H9 (cell line): ENCODE measurements at regions not wholly inside any gene's neighbourhood (a gene's known extent, or its start where the extent isn't known, plus 50 kb on each side); places are given as distances from the start of the nearest gene placed in this dataset.

Source experiments
- DNase-seq: peaks from one replicate; pipeline ENCODE4 v3.0.0-alpha.2; 2017
- H2AFZ ChIP-seq: one replicate; pipeline ENCODE4 v1.6.1; 2013; ENCODE audit warnings: mild to moderate bottlenecking, low read length, control low read depth, moderate library complexity
- H2AK5ac ChIP-seq: 2 replicates; pipeline ENCODE4 v1.6.1; 2013; ENCODE audit warnings: low read length, control low read depth, mixed read lengths; ENCODE audit not compliant: insufficient read length
- H2BK120ac ChIP-seq: one replicate; pipeline ENCODE4 v1.6.1; 2013; ENCODE audit warnings: low read depth, mild to moderate bottlenecking, low read length, control low read depth, inconsistent platforms; ENCODE audit not compliant: poor library complexity, severe bottlenecking
- H2BK12ac ChIP-seq: 2 replicates; pipeline ENCODE4 v1.6.1; 2013; ENCODE audit warnings: low read length, control low read depth, mixed read lengths, low read depth; ENCODE audit not compliant: insufficient read length
- H2BK15ac ChIP-seq: 2 replicates; pipeline ENCODE4 v1.6.1; 2013; ENCODE audit warnings: low read depth, low read length, control low read depth
- H2BK20ac ChIP-seq: one replicate; pipeline ENCODE4 v1.6.1; 2013; ENCODE audit warnings: low read depth, mild to moderate bottlenecking, low read length, control low read depth, inconsistent platforms; ENCODE audit not compliant: poor library complexity, severe bottlenecking
- H2BK5ac ChIP-seq: 2 replicates; pipeline ENCODE4 v1.6.1; 2013; ENCODE audit warnings: low read length, control low read depth, mixed read lengths; ENCODE audit not compliant: insufficient read length
- H3K14ac ChIP-seq: 2 replicates; pipeline ENCODE4 v1.6.1; 2013; ENCODE audit warnings: low read length, control low read depth; ENCODE audit not compliant: insufficient read depth
- H3K18ac ChIP-seq: 2 replicates; pipeline ENCODE4 v1.6.1; 2013; ENCODE audit warnings: low read depth, mild to moderate bottlenecking, mixed read lengths, low read length, control low read depth; ENCODE audit not compliant: insufficient read length
- H3K23ac ChIP-seq: 2 replicates; pipeline ENCODE4 v1.6.1; 2013; ENCODE audit warnings: low read length, control low read depth, mixed read lengths, low read depth; ENCODE audit not compliant: insufficient read length
- H3K23me2 ChIP-seq: 2 replicates; pipeline ENCODE4 v1.6.1; 2013; ENCODE audit warnings: low read depth, mild to moderate bottlenecking, mixed read lengths, low read length, control low read depth; ENCODE audit not compliant: insufficient read length, poor library complexity, severe bottlenecking
- H3K27ac ChIP-seq: 2 replicates; pipeline ENCODE4 v1.5.1; 2013; ENCODE audit warnings: low read length, control low read depth, mixed read lengths, low read depth; ENCODE audit not compliant: insufficient read length
- H3K27me3 ChIP-seq: 2 replicates; pipeline ENCODE4 v1.6.1; 2013; ENCODE audit warnings: low read length, control low read depth, inconsistent platforms; ENCODE audit not compliant: insufficient read depth
- H3K4ac ChIP-seq: 2 replicates; pipeline ENCODE4 v1.6.1; 2013; ENCODE audit warnings: low read depth, mild to moderate bottlenecking, control low read depth, inconsistent platforms, low read length, moderate library complexity
- H3K4me1 ChIP-seq: 2 replicates; pipeline ENCODE4 v1.6.1; 2013; ENCODE audit warnings: low read length, control low read depth, inconsistent platforms; ENCODE audit not compliant: insufficient read depth
- H3K4me2 ChIP-seq: 2 replicates; pipeline ENCODE4 v1.6.1; 2013; ENCODE audit warnings: low read length, control low read depth, mixed read lengths; ENCODE audit not compliant: insufficient read length, insufficient read depth
- H3K56ac ChIP-seq: 2 replicates; pipeline ENCODE4 v1.6.1; 2013; ENCODE audit warnings: low read depth, mild to moderate bottlenecking, mixed read lengths, low read length, control low read depth; ENCODE audit not compliant: insufficient read length
- H3K79me1 ChIP-seq: 2 replicates; pipeline ENCODE4 v1.6.1; 2013; ENCODE audit warnings: low read depth, mild to moderate bottlenecking, moderate library complexity, low read length, control low read depth, inconsistent platforms; ENCODE audit not compliant: insufficient read depth, poor library complexity, severe bottlenecking
- H3K79me2 ChIP-seq: 2 replicates; pipeline ENCODE4 v1.6.1; 2013; ENCODE audit warnings: low read length, control low read depth, inconsistent platforms; ENCODE audit not compliant: insufficient read depth
- H3K9ac ChIP-seq: 2 replicates; pipeline ENCODE4 v1.6.1; 2013; ENCODE audit warnings: low read length, control low read depth, mixed read lengths; ENCODE audit not compliant: insufficient read length; ENCODE audit errors: extremely low read depth
- H3K9me3 ChIP-seq: one replicate; pipeline ENCODE4 v1.6.1; 2013; ENCODE audit warnings: low read depth, low read length, inconsistent platforms; ENCODE audit not compliant: control insufficient read depth
- H3T11ph ChIP-seq: one replicate; pipeline ENCODE4 v1.6.1; 2013; ENCODE audit warnings: mild to moderate bottlenecking, low read length, control low read depth, inconsistent platforms
- H4K20me1 ChIP-seq: one replicate; pipeline ENCODE4 v1.6.1; 2013; ENCODE audit not compliant: control insufficient read depth, insufficient read length, insufficient read depth
- H4K5ac ChIP-seq: 2 replicates; pipeline ENCODE4 v1.6.1; 2013; ENCODE audit warnings: low read depth, mild to moderate bottlenecking, mixed read lengths, low read length, control low read depth; ENCODE audit not compliant: insufficient read length
- H4K8ac ChIP-seq: replicated peaks from 2 replicates; pipeline ENCODE4 v1.6.1; 2013; ENCODE audit warnings: low read length, control low read depth, mixed read lengths, low read depth; ENCODE audit not compliant: insufficient read length
- H4K91ac ChIP-seq: 2 replicates; pipeline ENCODE4 v1.6.1; 2013; ENCODE audit warnings: low read depth, mild to moderate bottlenecking, moderate library complexity, mixed read lengths, low read length, control low read depth; ENCODE audit not compliant: insufficient read length
- H3K27ac Mint-ChIP-seq, 3 experiments: 2 replicates in 2 of 3; 3 replicates in 1 of 3; pipeline ENCODE4 v1.8.0; 2020 to 2021; ENCODE audit warnings: mixed read lengths in 3 of 3, mild to moderate bottlenecking in 1 of 3, moderate library complexity in 1 of 3
- H3K27me3 Mint-ChIP-seq: 2 replicates; pipeline ENCODE4 v1.8.0; 2021; ENCODE audit warnings: low read depth, mild to moderate bottlenecking, moderate library complexity, mixed read lengths
- H3K36me3 Mint-ChIP-seq, 3 experiments: 2 replicates in 2 of 3; 3 replicates in 1 of 3; pipeline ENCODE4 v1.8.0; 2020 to 2021; ENCODE audit warnings: low read depth in 3 of 3, mixed read lengths in 3 of 3; ENCODE audit not compliant: insufficient read depth in 1 of 3
- H3K4me1 Mint-ChIP-seq, 2 experiments: 2 replicates each; pipeline ENCODE4 v1.8.0; 2020; ENCODE audit warnings: mixed read lengths in 2 of 2
- H3K4me3 Mint-ChIP-seq, 2 experiments: 2 replicates in 1 of 2; 3 replicates in 1 of 2; pipeline ENCODE4 v1.8.0; 2020 to 2021; ENCODE audit warnings: mild to moderate bottlenecking in 2 of 2, mixed read lengths in 2 of 2, moderate library complexity in 1 of 2
- H3K9me3 Mint-ChIP-seq, 2 experiments: 2 replicates in 1 of 2; 3 replicates in 1 of 2; pipeline ENCODE4 v1.8.0; 2020; ENCODE audit warnings: mild to moderate bottlenecking in 2 of 2, mixed read lengths in 2 of 2, moderate library complexity in 1 of 2
- CTCF ChIP-seq: fragments of 200-600 bp; sonication (generic); conservative IDR thresholded peaks from 3 replicates; pipeline ENCODE4 v1.8.0; 2021; ENCODE audit warnings: antibody characterized with exemption, mild to moderate bottlenecking
- WGBS: extraction: QIAGEN DNeasy Blood & Tissue Kit; methylation state at CpG from one replicate; pipeline ENCODE4 v1.1.7; 2013; ENCODE audit warnings: missing lambda C conversion rate, low lambda C conversion rate, mixed read lengths; ENCODE audit not compliant: insufficient read length; ENCODE audit errors: extremely low coverage; 5-methylcytosine and 5-hydroxymethylcytosine counted together

- no peak overlapping the region for H3K4me2 ChIP-seq
- no peaks in the 10 kb centered on the region for H4K20me1 ChIP-seq
- WGBS = no CpG with 5 or more reads among the region's 3 CpGs
- H3K4ac ChIP-seq = no peak overlapping the region
- H2BK5ac ChIP-seq = no peak overlapping the region
- H2BK20ac ChIP-seq = no peak overlapping the region
- H2BK15ac ChIP-seq = no peak overlapping the region
- H3K9me3 ChIP-seq = no peaks in the 10 kb centered on the region
- no peak overlapping the region for H2BK12ac ChIP-seq
- no peak overlapping the region for H3K14ac ChIP-seq
- no peak overlapping the region for H3K56ac ChIP-seq
- no peaks in the 10 kb centered on the region for H3K4me1 ChIP-seq
- TF ChIP-seq CTCF = no peak
- no peaks in the 10 kb centered on the region for H3K79me1 ChIP-seq
- H4K91ac ChIP-seq = no peak overlapping the region
- H3K27me3 Mint-ChIP-seq = no peaks in the 10 kb centered on the region
- no peak overlapping the region for H4K5ac ChIP-seq
- no peaks in the 10 kb centered on the region for H3K23me2 ChIP-seq
- H3K27ac Mint-ChIP-seq = no peak overlapping the region
- H4K8ac ChIP-seq = no peak overlapping the region
- no peak for DNase-seq
- H3K36me3 Mint-ChIP-seq = peaks cover 0 to 8% (median 0%) of the 10 kb centered on the region in 3 experiments; a peak in 1 of 7 replicates
- H3K27me3 ChIP-seq = no peaks in the 10 kb centered on the region
- H3K4me3 Mint-ChIP-seq = no peak overlapping the region
- no peak overlapping the region for H3K27ac ChIP-seq
- H2BK120ac ChIP-seq = no peak overlapping the region
- H3K23ac ChIP-seq = no peak overlapping the region
- no peak overlapping the region for H3T11ph ChIP-seq
- no peak overlapping the region for H2AK5ac ChIP-seq
- H3K9me3 Mint-ChIP-seq = peaks cover 0 to 4% of the 10 kb centered on the region in 2 experiments; a peak in 3 of 5 replicates
- no peaks in the 10 kb centered on the region for H3K79me2 ChIP-seq
- peaks cover 0 to 3% of the 10 kb centered on the region in 2 experiments; a peak in 1 of 4 replicates for H3K4me1 Mint-ChIP-seq
- no peak overlapping the region for H3K9ac ChIP-seq
- H3K18ac ChIP-seq = no peak overlapping the region
- H2AFZ ChIP-seq = no peak overlapping the region
These were observed 147.2 kb upstream of the HNMT start for GRCh38 chr2:137817058-137817457.
